DND-41 (cell line): ENCODE measurements at regions not wholly inside any gene's neighbourhood (a gene's known extent, or its start where the extent isn't known, plus 50 kb on each side); places are given as distances from the start of the nearest gene placed in this dataset.

Source experiments
- EZH2 ChIP-seq: IDR thresholded peaks from 3 replicates; pipeline ENCODE4 v1.6.1; 2012; ENCODE audit warnings: borderline replicate concordance, low read depth, mild to moderate bottlenecking, moderate library complexity, low read length, inconsistent platforms; ENCODE audit not compliant: severe bottlenecking
- TF ChIP-seq, protein P1 (sequence below): IDR thresholded peaks from 2 replicates; pipeline ENCODE4 v1.5.1; 2012; ENCODE audit warnings: borderline replicate concordance, low read length, moderate library complexity, mild to moderate bottlenecking; ENCODE audit not compliant: poor library complexity, severe bottlenecking; ENCODE audit errors: extremely low read depth

DNA sequence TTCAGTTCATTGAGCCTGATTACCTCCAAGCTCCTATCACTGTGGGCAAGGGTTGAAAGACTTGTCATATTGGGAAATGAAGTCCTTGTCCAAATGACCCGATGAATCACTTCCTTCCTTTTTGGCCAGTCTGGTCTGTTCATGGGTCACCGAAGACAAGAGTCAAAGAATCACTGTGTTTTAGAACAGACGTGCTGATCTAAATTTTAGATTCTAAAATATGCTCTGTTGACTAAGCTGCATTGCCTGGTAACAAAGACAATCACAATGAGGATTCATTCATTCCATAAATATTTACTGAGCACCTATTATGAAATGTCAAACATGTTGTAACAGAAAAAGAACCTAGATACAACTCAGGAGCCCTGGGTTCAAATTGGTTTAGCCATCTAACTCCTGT lies 99.4 kb upstream of the RND3 start:
- TF ChIP-seq, protein P1, sequence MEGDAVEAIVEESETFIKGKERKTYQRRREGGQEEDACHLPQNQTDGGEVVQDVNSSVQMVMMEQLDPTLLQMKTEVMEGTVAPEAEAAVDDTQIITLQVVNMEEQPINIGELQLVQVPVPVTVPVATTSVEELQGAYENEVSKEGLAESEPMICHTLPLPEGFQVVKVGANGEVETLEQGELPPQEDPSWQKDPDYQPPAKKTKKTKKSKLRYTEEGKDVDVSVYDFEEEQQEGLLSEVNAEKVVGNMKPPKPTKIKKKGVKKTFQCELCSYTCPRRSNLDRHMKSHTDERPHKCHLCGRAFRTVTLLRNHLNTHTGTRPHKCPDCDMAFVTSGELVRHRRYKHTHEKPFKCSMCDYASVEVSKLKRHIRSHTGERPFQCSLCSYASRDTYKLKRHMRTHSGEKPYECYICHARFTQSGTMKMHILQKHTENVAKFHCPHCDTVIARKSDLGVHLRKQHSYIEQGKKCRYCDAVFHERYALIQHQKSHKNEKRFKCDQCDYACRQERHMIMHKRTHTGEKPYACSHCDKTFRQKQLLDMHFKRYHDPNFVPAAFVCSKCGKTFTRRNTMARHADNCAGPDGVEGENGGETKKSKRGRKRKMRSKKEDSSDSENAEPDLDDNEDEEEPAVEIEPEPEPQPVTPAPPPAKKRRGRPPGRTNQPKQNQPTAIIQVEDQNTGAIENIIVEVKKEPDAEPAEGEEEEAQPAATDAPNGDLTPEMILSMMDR: no peak
- TF ChIP-seq EZH2: no peak
